Astrocyte (in vitro differentiated cells and primary cell): ENCODE measurements at regions not wholly inside any gene's neighbourhood (a gene's known extent, or its start where the extent isn't known, plus 50 kb on each side); places are given as distances from the start of the nearest gene placed in this dataset.

Experiments
- DNase-seq: peaks from one replicate; pipeline ENCODE4 v3.0.0-alpha.2; 2010; ENCODE audit warnings: low read depth
- FAIRE-seq: peaks from 2 replicates; lab custom pipeline; 2011; peaks lifted over from hg19 to GRCh38; lab: Jason Lieb, UNC
- H2AFZ ChIP-seq: 2 replicates; pipeline ENCODE4 v1.6.0; 2012; ENCODE audit warnings: low read depth, low read length, inconsistent platforms
- H3K27ac ChIP-seq: 2 replicates; pipeline ENCODE4 v1.5.1; 2011; ENCODE audit warnings: low read depth, low read length, inconsistent platforms
- H3K27me3 ChIP-seq: 2 replicates; pipeline ENCODE4 v1.6.0; 2011; ENCODE audit warnings: low read length, inconsistent platforms; ENCODE audit not compliant: insufficient read depth
- H3K36me3 ChIP-seq: 2 replicates; pipeline ENCODE4 v1.5.1; 2011; ENCODE audit warnings: low read length, inconsistent platforms; ENCODE audit not compliant: insufficient read depth
- H3K4me1 ChIP-seq: 2 replicates; pipeline ENCODE4 v1.5.1; 2011; ENCODE audit warnings: low read length, inconsistent platforms; ENCODE audit not compliant: insufficient read depth
- H3K4me2 ChIP-seq: 2 replicates; pipeline ENCODE4 v1.6.0; 2012; ENCODE audit warnings: low read length, inconsistent platforms
- H3K4me3 ChIP-seq: 2 replicates; pipeline ENCODE4 v1.5.1; 2011; ENCODE audit warnings: low read depth, mild to moderate bottlenecking, low read length, inconsistent platforms; ENCODE audit not compliant: insufficient read depth
- H3K79me2 ChIP-seq: 2 replicates; pipeline ENCODE4 v1.6.0; 2012; ENCODE audit warnings: mild to moderate bottlenecking, low read length, inconsistent platforms; ENCODE audit not compliant: insufficient read depth
- H3K9ac ChIP-seq: 2 replicates; pipeline ENCODE4 v1.6.0; 2012; ENCODE audit warnings: mild to moderate bottlenecking, low read length, inconsistent platforms
- H3K9me3 ChIP-seq: 2 replicates; pipeline ENCODE4 v1.5.1; 2012; ENCODE audit warnings: low read depth, mild to moderate bottlenecking, low read length, inconsistent platforms; ENCODE audit not compliant: insufficient read depth
- H4K20me1 ChIP-seq: 2 replicates; pipeline ENCODE4 v1.6.0; 2012; ENCODE audit warnings: low read length, inconsistent platforms; ENCODE audit not compliant: insufficient read depth
- H3K27ac Mint-ChIP-seq: one replicate; pipeline ENCODE4 v1.8.0; 2021; ENCODE audit warnings: mild to moderate bottlenecking, mixed read lengths; ENCODE audit not compliant: unreplicated experiment
- H3K27me3 Mint-ChIP-seq: one replicate; pipeline ENCODE4 v1.8.0; 2021; ENCODE audit warnings: low read depth, mixed read lengths; ENCODE audit not compliant: unreplicated experiment
- H3K36me3 Mint-ChIP-seq: one replicate; pipeline ENCODE4 v1.8.0; 2021; ENCODE audit warnings: low read depth, mixed read lengths; ENCODE audit not compliant: unreplicated experiment
- H3K4me1 Mint-ChIP-seq: one replicate; pipeline ENCODE4 v1.8.0; 2021; ENCODE audit warnings: low read depth, mixed read lengths; ENCODE audit not compliant: unreplicated experiment
- H3K4me3 Mint-ChIP-seq: one replicate; pipeline ENCODE4 v1.8.0; 2021; ENCODE audit warnings: mild to moderate bottlenecking, moderate library complexity, mixed read lengths; ENCODE audit not compliant: unreplicated experiment
- H3K9me3 Mint-ChIP-seq: one replicate; pipeline ENCODE4 v1.8.0; 2021; ENCODE audit warnings: mild to moderate bottlenecking, mixed read lengths; ENCODE audit not compliant: unreplicated experiment
- EZH2 ChIP-seq: IDR thresholded peaks from 2 replicates; pipeline ENCODE4 v1.6.1; 2012; ENCODE audit warnings: mild to moderate bottlenecking, low read length, inconsistent platforms; ENCODE audit not compliant: insufficient read depth
- TF ChIP-seq, protein P1 (sequence below): IDR thresholded peaks from 2 replicates; pipeline ENCODE4 v1.5.1; 2011; ENCODE audit warnings: low read depth, mild to moderate bottlenecking, inconsistent platforms, low read length, moderate library complexity; ENCODE audit not compliant: insufficient read depth

DNA sequence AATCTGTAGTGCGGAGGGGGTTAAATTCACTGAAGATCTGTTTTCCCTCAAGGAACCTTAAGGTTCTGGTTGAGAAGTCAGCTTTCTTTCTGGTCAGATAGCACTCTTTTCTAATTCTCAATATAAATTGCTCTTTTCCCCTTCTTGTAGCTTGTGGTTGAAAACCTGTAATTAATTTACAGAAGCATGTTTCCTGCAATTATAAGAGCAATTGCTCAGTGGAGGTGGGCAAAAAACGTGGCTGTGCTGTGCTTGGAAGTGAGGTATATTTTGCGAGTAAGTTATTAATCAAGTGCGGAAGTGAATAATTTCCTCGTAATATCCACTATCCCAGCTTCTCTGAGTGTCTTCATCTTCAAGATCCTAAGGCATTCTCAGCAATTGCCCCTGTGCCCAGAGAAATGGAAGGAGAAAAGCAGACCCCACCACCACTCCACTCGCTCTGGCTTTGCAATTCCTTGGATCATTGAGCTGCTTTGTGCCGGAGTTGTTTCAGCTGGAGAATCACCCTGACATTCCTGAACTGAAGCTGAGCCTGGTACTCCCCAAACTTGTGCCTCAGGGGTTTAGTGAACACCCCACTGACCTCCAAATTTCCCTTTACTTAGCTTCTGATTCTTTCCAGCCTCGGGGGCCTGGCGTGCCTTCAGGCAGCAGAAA lies 140.6 kb downstream of the LRRC70 start:
- H3K79me2 ChIP-seq, result no peaks in the 10 kb centered on the region
- no peak overlapping the region for H3K9ac ChIP-seq
- H3K4me2 ChIP-seq, result no peak overlapping the region
- no peaks in the 10 kb centered on the region for H4K20me1 ChIP-seq
- no peak overlapping the region for H3K4me3 Mint-ChIP-seq
- TF ChIP-seq EZH2, result no peak
- TF ChIP-seq, protein P1, sequence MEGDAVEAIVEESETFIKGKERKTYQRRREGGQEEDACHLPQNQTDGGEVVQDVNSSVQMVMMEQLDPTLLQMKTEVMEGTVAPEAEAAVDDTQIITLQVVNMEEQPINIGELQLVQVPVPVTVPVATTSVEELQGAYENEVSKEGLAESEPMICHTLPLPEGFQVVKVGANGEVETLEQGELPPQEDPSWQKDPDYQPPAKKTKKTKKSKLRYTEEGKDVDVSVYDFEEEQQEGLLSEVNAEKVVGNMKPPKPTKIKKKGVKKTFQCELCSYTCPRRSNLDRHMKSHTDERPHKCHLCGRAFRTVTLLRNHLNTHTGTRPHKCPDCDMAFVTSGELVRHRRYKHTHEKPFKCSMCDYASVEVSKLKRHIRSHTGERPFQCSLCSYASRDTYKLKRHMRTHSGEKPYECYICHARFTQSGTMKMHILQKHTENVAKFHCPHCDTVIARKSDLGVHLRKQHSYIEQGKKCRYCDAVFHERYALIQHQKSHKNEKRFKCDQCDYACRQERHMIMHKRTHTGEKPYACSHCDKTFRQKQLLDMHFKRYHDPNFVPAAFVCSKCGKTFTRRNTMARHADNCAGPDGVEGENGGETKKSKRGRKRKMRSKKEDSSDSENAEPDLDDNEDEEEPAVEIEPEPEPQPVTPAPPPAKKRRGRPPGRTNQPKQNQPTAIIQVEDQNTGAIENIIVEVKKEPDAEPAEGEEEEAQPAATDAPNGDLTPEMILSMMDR, result no peak
- no peak overlapping the region for H3K27ac ChIP-seq
- H3K36me3 ChIP-seq, result no peaks in the 10 kb centered on the region
- no peaks in the 10 kb centered on the region for H3K27me3 ChIP-seq
- no peak overlapping the region for H3K4me3 ChIP-seq
- H3K4me1 ChIP-seq, result no peaks in the 10 kb centered on the region
- H3K36me3 Mint-ChIP-seq, result no peaks in the 10 kb centered on the region
- H3K9me3 ChIP-seq, result no peaks in the 10 kb centered on the region
- peaks cover 10% of the 10 kb centered on the region for H3K27me3 Mint-ChIP-seq
- no peak overlapping the region for H3K27ac Mint-ChIP-seq
- no peak for DNase-seq
- FAIRE-seq, result no peak
- H3K9me3 Mint-ChIP-seq, result peaks cover 1% of the 10 kb centered on the region
- H2AFZ ChIP-seq, result no peak overlapping the region
- peaks cover 8% of the 10 kb centered on the region for H3K4me1 Mint-ChIP-seq

DNA sequence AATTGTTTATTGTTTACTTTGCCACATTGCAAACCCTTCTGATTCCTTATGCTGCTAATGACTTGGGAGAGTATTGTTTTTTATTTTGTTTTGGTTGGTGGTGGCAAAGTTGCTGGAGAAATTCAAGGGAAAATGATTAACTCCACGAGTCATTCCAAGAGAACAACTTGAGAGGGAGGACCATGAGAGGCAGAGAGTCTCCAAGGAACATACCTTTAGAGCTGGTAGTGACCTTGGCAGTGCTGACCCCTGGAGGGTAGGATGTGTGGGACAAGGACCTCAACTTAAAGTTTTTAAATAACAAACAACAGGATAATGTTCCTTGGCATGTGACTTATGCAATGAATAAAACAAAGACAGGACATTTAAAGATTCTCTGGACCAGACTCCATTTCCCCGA lies 139.7 kb downstream of the LRRC70 start:
- H3K9ac ChIP-seq, result no peak overlapping the region
- Mint-ChIP-seq H3K36me3 (no peaks in the 10 kb centered on the region), H3K9me3 (peaks cover 1% of the 10 kb centered on the region), H3K4me1 (peaks cover 8% of the 10 kb centered on the region), H3K27ac (no peak overlapping the region), H3K27me3 (peaks cover 6% of the 10 kb centered on the region), H3K4me3 (no peak overlapping the region)
- H3K4me1 ChIP-seq, result no peaks in the 10 kb centered on the region
- H3K79me2 ChIP-seq, result no peaks in the 10 kb centered on the region
- no peak overlapping the region for H3K4me3 ChIP-seq
- DNase-seq, result no peak
- H3K9me3 ChIP-seq, result no peaks in the 10 kb centered on the region
- FAIRE-seq, result no peak
- no peaks in the 10 kb centered on the region for H4K20me1 ChIP-seq
- TF ChIP-seq, protein P1, result no peak
- TF ChIP-seq EZH2, result no peak
- no peak overlapping the region for H3K27ac ChIP-seq
- H3K4me2 ChIP-seq, result no peak overlapping the region
- no peaks in the 10 kb centered on the region for H3K27me3 ChIP-seq
- no peaks in the 10 kb centered on the region for H3K36me3 ChIP-seq
- no peak overlapping the region for H2AFZ ChIP-seq

DNA sequence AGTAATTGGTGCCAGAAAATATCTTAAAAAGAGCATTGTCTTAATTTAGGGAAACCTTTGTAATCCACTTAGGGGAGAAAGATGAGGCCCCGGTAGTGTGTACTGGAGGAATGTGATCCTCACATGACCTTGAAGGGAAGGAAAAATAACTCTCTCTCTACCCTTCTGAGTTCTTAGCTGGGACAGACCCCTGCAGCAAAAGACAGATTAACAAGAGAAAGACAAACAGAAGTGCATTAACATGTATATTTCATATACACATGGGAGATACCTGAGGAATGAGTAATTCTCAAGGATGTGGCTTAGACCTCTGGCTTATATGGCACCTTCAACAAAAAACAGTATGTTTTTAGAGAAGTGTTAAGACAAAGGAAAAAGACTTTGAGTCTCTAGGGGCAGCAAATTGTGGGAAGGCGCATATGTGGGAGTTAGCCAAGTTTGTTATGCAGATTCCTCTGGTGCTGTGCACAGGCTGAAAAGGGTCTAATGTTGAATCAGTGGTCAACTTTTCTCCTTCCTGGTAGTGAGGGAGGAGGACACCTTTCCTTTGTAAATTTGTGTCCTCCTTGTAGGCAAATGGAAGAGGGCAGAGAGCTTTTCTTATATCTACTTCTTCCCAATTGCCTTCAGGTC lies 138.8 kb downstream of the LRRC70 start:
- DNase-seq (no peak), FAIRE-seq (no peak)
- Histone ChIP-seq H4K20me1 (no peaks in the 10 kb centered on the region), H3K36me3 (no peaks in the 10 kb centered on the region), H3K9ac (no peak overlapping the region), H3K4me1 (no peaks in the 10 kb centered on the region), H3K79me2 (no peaks in the 10 kb centered on the region), H3K27ac (no peak overlapping the region), H3K9me3 (no peaks in the 10 kb centered on the region), H3K4me2 (no peak overlapping the region), H3K4me3 (no peak overlapping the region), H3K27me3 (no peaks in the 10 kb centered on the region), H2AFZ (no peak overlapping the region)
- H3K27me3 Mint-ChIP-seq, result peaks cover 1% of the 10 kb centered on the region
- H3K36me3 Mint-ChIP-seq, result no peaks in the 10 kb centered on the region
- H3K27ac Mint-ChIP-seq, result no peak overlapping the region
- H3K4me3 Mint-ChIP-seq, result no peak overlapping the region
- TF ChIP-seq, protein P1, result no peak
- no peak for TF ChIP-seq EZH2
- no peaks in the 10 kb centered on the region for H3K9me3 Mint-ChIP-seq
- H3K4me1 Mint-ChIP-seq, result peaks cover 8% of the 10 kb centered on the region
